CD4-positive, alpha-beta T cell treated with Interleukin-4 for 1 hour (primary cell): ENCODE measurements at regions not wholly inside any gene's neighbourhood (a gene's known extent, or its start where the extent isn't known, plus 50 kb on each side); places are given as distances from the start of the nearest gene placed in this dataset.
"Not testable (repeated sequence)": the region's sequence is repeated elsewhere in the genome, so short reads cannot be mapped to it uniquely, and the experiment has no call there.

Experiments used
- DNase-seq, 2 donors: peaks; one replicate each; pipeline ENCODE4 v3.0.0-alpha.2; 2020 to 2022

- no peak for DNase-seq
Measured at GRCh38 chr2:53610260-53610659, 157.3 kb upstream of the CHAC2 start.

- no peak for DNase-seq
Measured at GRCh38 chr2:53609551-53609950, 158.1 kb upstream of the CHAC2 start.

GRCh38 chr2:53608293-53608692 lies 159.3 kb upstream of the CHAC2 start:
- no peak for DNase-seq

GRCh38 chr2:53600815-53601214 lies 166.8 kb upstream of the CHAC2 start:
- no peak for DNase-seq

GRCh38 chr2:53586733-53587612 lies 180.6 kb upstream of the CHAC2 start:
- not testable (repeated sequence) for DNase-seq

GRCh38 chr2:53584986-53585385 lies 182.6 kb upstream of the CHAC2 start:
- no peak for DNase-seq

GRCh38 chr2:53583583-53583982 lies 184.0 kb upstream of the CHAC2 start:
- DNase-seq: no peak

- DNase-seq: no peak
Measured at GRCh38 chr2:53582556-53582955, 185.0 kb upstream of the CHAC2 start.

GRCh38 chr2:53576166-53576565 lies 191.4 kb upstream of the CHAC2 start:
- DNase-seq: no peak

- DNase-seq: no peak
Measured at GRCh38 chr2:53575721-53576124, 191.9 kb upstream of the CHAC2 start.

GRCh38 chr2:53572696-53573095 lies 194.9 kb upstream of the CHAC2 start:
- no peak for DNase-seq

- DNase-seq: no peak
Measured at GRCh38 chr2:53569957-53570727, 197.5 kb upstream of the CHAC2 start.

GRCh38 chr2:53568469-53568868 lies 199.1 kb upstream of the CHAC2 start:
- no peak for DNase-seq

GRCh38 chr2:53567073-53567472 lies 200.5 kb upstream of the CHAC2 start:
- no peak for DNase-seq

GRCh38 chr2:53562407-53562806 lies 205.2 kb upstream of the CHAC2 start:
- DNase-seq: no peak

GRCh38 chr2:53561155-53561554 lies 206.4 kb upstream of the CHAC2 start:
- DNase-seq: no peak

GRCh38 chr2:53559302-53559966 lies 208.2 kb upstream of the CHAC2 start:
- DNase-seq: no peak

- DNase-seq: no peak
Measured at GRCh38 chr2:53558867-53559266, 208.7 kb upstream of the CHAC2 start.

- DNase-seq: no peak
Measured at GRCh38 chr2:53549497-53549896, 218.1 kb upstream of the CHAC2 start.

- no peak for DNase-seq
Measured at GRCh38 chr2:53545604-53546003, 222.0 kb upstream of the CHAC2 start.

- no peak for DNase-seq
Measured at GRCh38 chr2:53544871-53545558, 222.6 kb upstream of the CHAC2 start.

GRCh38 chr2:53543083-53543482 lies 224.5 kb upstream of the CHAC2 start:
- no peak for DNase-seq
